ENCODE measurements at regions not wholly inside any gene's neighbourhood (a gene's known extent, or its start where the extent isn't known, plus 50 kb on each side); places are given as distances from the start of the nearest gene placed in this dataset.

DNA sequence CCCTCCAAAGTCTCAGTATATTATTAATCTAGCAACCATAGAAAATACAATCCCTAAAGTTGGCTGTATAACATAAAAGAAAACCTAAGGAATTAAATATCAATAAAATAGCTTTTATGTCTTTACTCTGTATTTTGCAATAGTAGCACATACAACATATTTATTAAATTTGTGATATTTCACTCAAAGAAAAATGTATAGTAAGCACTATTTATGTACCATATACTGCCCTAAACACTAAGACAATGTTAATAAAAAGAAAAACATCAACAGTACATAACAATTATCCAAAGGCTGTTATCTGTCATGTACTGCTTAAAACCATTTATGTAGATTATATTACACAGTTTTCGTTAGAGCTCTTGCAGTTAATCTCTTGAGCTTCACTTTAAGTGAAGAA lies 834.5 kb upstream of the INTU start:
- ATAC-seq: no peak
- TF ChIP-seq ZC3H10 (CRISPR knock-in tag; IDR thresholded peaks at IDR 0.05): no peak
- TF ChIP-seq ESRRG (CRISPR knock-in tag; IDR thresholded peaks at IDR 0.05): no peak
- TF ChIP-seq, protein P1, sequence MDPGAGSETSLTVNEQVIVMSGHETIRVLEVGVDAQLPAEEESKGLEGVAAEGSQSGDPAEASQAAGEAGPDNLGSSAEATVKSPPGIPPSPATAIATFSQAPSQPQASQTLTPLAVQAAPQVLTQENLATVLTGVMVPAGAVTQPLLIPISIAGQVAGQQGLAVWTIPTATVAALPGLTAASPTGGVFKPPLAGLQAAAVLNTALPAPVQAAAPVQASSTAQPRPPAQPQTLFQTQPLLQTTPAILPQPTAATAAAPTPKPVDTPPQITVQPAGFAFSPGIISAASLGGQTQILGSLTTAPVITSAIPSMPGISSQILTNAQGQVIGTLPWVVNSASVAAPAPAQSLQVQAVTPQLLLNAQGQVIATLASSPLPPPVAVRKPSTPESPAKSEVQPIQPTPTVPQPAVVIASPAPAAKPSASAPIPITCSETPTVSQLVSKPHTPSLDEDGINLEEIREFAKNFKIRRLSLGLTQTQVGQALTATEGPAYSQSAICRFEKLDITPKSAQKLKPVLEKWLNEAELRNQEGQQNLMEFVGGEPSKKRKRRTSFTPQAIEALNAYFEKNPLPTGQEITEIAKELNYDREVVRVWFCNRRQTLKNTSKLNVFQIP (CRISPR knock-in tag; IDR thresholded peaks at IDR 0.05; ENCODE audit: borderline replicate concordance, low read depth): no peak
- no peak for TF ChIP-seq CSDC2 (CRISPR knock-in tag; IDR thresholded peaks at IDR 0.05)
- TF ChIP-seq ZFP30 (CRISPR knock-in tag; IDR thresholded peaks at IDR 0.05): no peak
- TF ChIP-seq, protein P2, sequence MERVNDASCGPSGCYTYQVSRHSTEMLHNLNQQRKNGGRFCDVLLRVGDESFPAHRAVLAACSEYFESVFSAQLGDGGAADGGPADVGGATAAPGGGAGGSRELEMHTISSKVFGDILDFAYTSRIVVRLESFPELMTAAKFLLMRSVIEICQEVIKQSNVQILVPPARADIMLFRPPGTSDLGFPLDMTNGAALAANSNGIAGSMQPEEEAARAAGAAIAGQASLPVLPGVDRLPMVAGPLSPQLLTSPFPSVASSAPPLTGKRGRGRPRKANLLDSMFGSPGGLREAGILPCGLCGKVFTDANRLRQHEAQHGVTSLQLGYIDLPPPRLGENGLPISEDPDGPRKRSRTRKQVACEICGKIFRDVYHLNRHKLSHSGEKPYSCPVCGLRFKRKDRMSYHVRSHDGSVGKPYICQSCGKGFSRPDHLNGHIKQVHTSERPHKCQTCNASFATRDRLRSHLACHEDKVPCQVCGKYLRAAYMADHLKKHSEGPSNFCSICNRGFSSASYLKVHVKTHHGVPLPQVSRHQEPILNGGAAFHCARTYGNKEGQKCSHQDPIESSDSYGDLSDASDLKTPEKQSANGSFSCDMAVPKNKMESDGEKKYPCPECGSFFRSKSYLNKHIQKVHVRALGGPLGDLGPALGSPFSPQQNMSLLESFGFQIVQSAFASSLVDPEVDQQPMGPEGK (CRISPR knock-in tag; IDR thresholded peaks at IDR 0.05; ENCODE audit: borderline replicate concordance): no peak
- TF ChIP-seq TCF4 (CRISPR knock-in tag; IDR thresholded peaks at IDR 0.05; ENCODE audit: borderline replicate concordance): no peak

DNA sequence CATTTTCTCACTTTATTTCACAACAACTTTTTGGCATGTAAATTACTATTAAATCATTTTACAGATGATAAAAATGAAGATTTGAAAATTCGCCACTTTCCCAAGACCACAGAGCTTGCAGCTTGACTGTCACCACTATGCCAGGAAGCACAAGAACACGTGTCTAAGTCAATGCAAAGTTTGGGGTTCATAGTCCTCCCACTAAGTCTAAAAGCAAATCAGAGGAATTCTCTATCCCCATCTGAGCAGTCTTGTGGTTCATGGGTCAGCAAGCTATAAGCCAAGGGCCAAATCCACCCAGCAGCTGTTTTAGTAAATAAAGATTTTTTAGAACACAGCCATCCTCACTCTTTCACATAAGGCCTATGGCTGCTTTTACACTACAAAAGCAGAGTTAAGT lies 833.3 kb upstream of the INTU start:
- TF ChIP-seq, protein P3, sequence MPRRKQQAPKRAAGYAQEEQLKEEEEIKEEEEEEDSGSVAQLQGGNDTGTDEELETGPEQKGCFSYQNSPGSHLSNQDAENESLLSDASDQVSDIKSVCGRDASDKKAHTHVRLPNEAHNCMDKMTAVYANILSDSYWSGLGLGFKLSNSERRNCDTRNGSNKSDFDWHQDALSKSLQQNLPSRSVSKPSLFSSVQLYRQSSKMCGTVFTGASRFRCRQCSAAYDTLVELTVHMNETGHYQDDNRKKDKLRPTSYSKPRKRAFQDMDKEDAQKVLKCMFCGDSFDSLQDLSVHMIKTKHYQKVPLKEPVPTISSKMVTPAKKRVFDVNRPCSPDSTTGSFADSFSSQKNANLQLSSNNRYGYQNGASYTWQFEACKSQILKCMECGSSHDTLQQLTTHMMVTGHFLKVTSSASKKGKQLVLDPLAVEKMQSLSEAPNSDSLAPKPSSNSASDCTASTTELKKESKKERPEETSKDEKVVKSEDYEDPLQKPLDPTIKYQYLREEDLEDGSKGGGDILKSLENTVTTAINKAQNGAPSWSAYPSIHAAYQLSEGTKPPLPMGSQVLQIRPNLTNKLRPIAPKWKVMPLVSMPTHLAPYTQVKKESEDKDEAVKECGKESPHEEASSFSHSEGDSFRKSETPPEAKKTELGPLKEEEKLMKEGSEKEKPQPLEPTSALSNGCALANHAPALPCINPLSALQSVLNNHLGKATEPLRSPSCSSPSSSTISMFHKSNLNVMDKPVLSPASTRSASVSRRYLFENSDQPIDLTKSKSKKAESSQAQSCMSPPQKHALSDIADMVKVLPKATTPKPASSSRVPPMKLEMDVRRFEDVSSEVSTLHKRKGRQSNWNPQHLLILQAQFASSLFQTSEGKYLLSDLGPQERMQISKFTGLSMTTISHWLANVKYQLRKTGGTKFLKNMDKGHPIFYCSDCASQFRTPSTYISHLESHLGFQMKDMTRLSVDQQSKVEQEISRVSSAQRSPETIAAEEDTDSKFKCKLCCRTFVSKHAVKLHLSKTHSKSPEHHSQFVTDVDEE (CRISPR knock-in tag; IDR thresholded peaks at IDR 0.05): no peak
- TF ChIP-seq GLIS3 (CRISPR knock-in tag; IDR thresholded peaks at IDR 0.05) (no peak), TOX (CRISPR knock-in tag; IDR thresholded peaks at IDR 0.05; ENCODE audit: borderline replicate concordance) (no peak), SNAI2 (CRISPR knock-in tag; IDR thresholded peaks at IDR 0.05) (no peak), ZNF565 (CRISPR knock-in tag; conservative IDR thresholded peaks at IDR 0.05; ENCODE audit: low read depth) (no peak), ZFP3 (CRISPR knock-in tag; IDR thresholded peaks at IDR 0.05) (no peak), ZFP30 (CRISPR knock-in tag; IDR thresholded peaks at IDR 0.05) (no peak), PPARA (CRISPR knock-in tag; IDR thresholded peaks at IDR 0.05; ENCODE audit: borderline replicate concordance) (no peak), CSDC2 (CRISPR knock-in tag; IDR thresholded peaks at IDR 0.05) (no peak), ZNF8 (CRISPR knock-in tag; IDR thresholded peaks at IDR 0.05) (no peak), ISL1 (CRISPR knock-in tag; IDR thresholded peaks at IDR 0.05) (no peak), ESRRG (CRISPR knock-in tag; IDR thresholded peaks at IDR 0.05) (no peak)
- TF ChIP-seq, protein P4, sequence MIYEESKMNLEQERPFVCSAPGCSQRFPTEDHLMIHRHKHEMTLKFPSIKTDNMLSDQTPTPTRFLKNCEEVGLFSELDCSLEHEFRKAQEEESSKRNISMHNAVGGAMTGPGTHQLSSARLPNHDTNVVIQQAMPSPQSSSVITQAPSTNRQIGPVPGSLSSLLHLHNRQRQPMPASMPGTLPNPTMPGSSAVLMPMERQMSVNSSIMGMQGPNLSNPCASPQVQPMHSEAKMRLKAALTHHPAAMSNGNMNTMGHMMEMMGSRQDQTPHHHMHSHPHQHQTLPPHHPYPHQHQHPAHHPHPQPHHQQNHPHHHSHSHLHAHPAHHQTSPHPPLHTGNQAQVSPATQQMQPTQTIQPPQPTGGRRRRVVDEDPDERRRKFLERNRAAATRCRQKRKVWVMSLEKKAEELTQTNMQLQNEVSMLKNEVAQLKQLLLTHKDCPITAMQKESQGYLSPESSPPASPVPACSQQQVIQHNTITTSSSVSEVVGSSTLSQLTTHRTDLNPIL (CRISPR knock-in tag; IDR thresholded peaks at IDR 0.05; ENCODE audit: low read depth): no peak
- TF ChIP-seq, protein P1 (CRISPR knock-in tag; IDR thresholded peaks at IDR 0.05; ENCODE audit: borderline replicate concordance, low read depth): no peak
- ATAC-seq: peak; percentile 22; the same call in 2 of the 3 replicates

DNA sequence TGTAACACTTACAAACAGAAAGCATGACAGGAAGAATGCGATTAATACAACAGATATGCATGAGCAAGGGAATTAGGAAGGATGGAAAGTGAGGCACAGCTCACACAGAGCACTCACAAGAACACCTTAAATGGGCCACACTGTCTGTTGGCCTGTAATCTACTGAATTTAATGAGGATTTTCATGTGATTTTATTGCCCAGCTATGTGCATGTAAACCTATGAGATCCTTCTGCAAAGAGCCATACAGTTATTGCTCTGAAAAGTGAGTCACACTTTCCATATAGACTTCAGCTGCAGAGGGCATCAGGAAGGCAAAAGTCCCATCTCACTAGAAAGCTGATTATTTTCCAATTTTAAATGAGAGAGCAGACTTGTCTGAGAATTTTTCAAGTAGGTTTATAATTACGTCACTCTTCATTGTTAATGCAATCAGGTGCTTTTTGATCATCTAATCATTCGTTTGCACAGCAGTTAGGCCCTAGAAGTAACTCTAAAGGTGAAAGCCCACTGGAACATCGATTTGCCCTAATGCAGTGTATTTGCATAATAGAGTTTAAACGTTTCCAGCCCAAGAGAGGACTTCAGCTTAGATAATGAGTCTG lies 832.7 kb upstream of the INTU start:
- ATAC-seq: peak; percentile 85
- TF ChIP-seq ZNF565 (CRISPR knock-in tag; conservative IDR thresholded peaks at IDR 0.05; ENCODE audit: low read depth) (no peak), OSR1 (CRISPR knock-in tag; IDR thresholded peaks at IDR 0.05) (no peak), ARNTL (CRISPR knock-in tag; IDR thresholded peaks at IDR 0.05; ENCODE audit: borderline replicate concordance, low read depth) (no peak), CSDC2 (CRISPR knock-in tag; IDR thresholded peaks at IDR 0.05) (no peak), PPARA (CRISPR knock-in tag; IDR thresholded peaks at IDR 0.05; ENCODE audit: borderline replicate concordance) (no peak), RARB (CRISPR knock-in tag; IDR thresholded peaks at IDR 0.05) (no peak), ISL1 (CRISPR knock-in tag; IDR thresholded peaks at IDR 0.05) (no peak), ZNF8 (CRISPR knock-in tag; IDR thresholded peaks at IDR 0.05) (no peak), GLIS3 (CRISPR knock-in tag; IDR thresholded peaks at IDR 0.05) (no peak), TCF4 (CRISPR knock-in tag; IDR thresholded peaks at IDR 0.05; ENCODE audit: borderline replicate concordance) (no peak), ESRRG (CRISPR knock-in tag; IDR thresholded peaks at IDR 0.05) (no peak)
- TF ChIP-seq, protein P3 (CRISPR knock-in tag; IDR thresholded peaks at IDR 0.05): no peak
- TF ChIP-seq, protein P2 (CRISPR knock-in tag; IDR thresholded peaks at IDR 0.05; ENCODE audit: borderline replicate concordance): no peak
- TF ChIP-seq, protein P4 (CRISPR knock-in tag; IDR thresholded peaks at IDR 0.05; ENCODE audit: low read depth): no peak
